Esophagus squamous epithelium (tissue), 5 donors: ENCODE measurements at regions not wholly inside any gene's neighbourhood (a gene's known extent, or its start where the extent isn't known, plus 50 kb on each side); places are given as distances from the start of the nearest gene placed in this dataset.
"Not testable (repeated sequence)": the region's sequence is repeated elsewhere in the genome, so short reads cannot be mapped to it uniquely, and the experiment has no call there.

Source experiments
- DNase-seq: peaks from one replicate; lab custom pipeline; 2025; lab: John Stamatoyannopoulos, UW
- H3K27ac ChIP-seq, 4 donors: fragments of 200-600 bp; sonication (generic); one replicate each; pipeline ENCODE4 v1.5.1; 2016 to 2019; ENCODE audit warnings: mild to moderate bottlenecking in 1 of 4
- H3K27me3 ChIP-seq, 4 donors: fragments of 200-600 bp; sonication (generic); 1 replicate in 3 of 4; 2 replicates in 1 of 4; pipeline versions ENCODE4 v1.5.1 to v1.6.0; 2017 to 2021; ENCODE audit warnings: antibody characterized with exemption in 1 of 4
- H3K36me3 ChIP-seq, 3 donors: fragments of 200-600 bp; sonication (generic); one replicate each; pipeline ENCODE4 v1.5.1; 2016 to 2019
- H3K4me1 ChIP-seq, 3 donors: fragments of 200-600 bp; sonication (generic); one replicate each; pipeline ENCODE4 v1.5.1; 2017 to 2019
- H3K4me3 ChIP-seq, 4 donors: fragments of 200-600 bp; sonication (generic); 1 replicate in 3 of 4; 2 replicates in 1 of 4; pipeline ENCODE4 v1.5.1; 2016 to 2019; ENCODE audit warnings: mild to moderate bottlenecking in 2 of 4, moderate library complexity in 1 of 4
- H3K9me3 ChIP-seq, 3 donors: fragments of 200-600 bp; sonication (generic); one replicate each; pipeline ENCODE4 v1.5.1; 2016 to 2019
- POLR2A ChIP-seq, 4 donors: fragments of 450-650 bp; IDR thresholded peaks; one replicate each; pipeline ENCODE4 v1.6.1; 2017; ENCODE audit warnings: antibody characterized with exemption in 4 of 4, mild to moderate bottlenecking in 4 of 4, moderate library complexity in 3 of 4
- WGBS, 2 donors: methylation state at CpG; one replicate each; pipeline ENCODE4 v1.1.5; 2018; 5-methylcytosine and 5-hydroxymethylcytosine counted together
- intact Hi-C: fragments of 100-400 bp; cut with DNase I; formaldehyde crosslinking; loops from one replicate; pipeline ENCODE4 v1.15.0; 2022
- TF ChIP-seq, protein P1 (sequence below), 6 experiments: fragments of 450-650 bp in 4 of 6; fragments of 200-600 bp in 2 of 6; sonication (generic) in 2 of 6; IDR thresholded peaks; one replicate each; pipeline ENCODE4 v1.5.1; 2016 to 2019; ENCODE audit warnings: antibody characterized with exemption in 6 of 6, mild to moderate bottlenecking in 4 of 6, moderate library complexity in 4 of 6
- donor health status: DM: yes; HTN: yes; CAD: no.

DNA sequence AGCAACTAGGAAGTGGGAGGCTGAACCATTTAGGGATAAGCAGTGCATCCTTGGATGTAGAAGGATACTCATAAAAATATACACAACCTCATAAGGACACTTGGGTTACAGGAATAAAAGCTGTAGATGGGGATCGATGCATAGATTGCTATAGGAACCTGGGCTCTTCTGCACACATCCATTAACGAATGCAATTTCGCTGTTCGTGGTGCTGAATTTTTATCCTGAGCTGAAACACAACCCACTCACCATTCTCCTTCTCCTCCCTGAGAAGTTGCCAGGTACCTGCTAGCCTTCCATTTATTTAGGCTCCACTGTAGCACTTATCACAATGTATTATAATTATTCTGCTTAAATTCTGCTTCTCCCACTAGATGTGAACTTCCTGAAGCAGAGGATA lies 320.6 kb upstream of the BRINP1 start:
- 14 to 15% methylated on average over 4 of the region's 4 CpGs for WGBS, 2 donors

DNA sequence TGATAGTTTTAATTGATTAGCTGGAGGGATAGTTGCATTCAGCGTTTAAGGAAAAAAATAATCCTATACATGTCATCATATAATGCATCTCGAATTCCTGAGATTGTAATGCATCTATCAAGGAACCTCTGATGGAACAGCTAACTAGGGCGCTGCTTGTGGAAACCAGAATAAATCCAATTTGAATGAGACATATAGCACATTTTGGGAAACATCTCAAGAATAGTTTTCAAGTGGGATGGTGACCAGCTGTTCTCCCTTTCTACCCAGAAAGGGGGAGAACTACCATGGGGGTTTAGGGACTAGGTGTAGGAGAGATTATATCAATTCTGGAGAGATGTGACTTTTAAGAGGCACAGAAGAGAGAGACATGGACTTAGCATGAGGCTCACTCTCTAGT lies 319.3 kb upstream of the BRINP1 start:
- no peaks in the 10 kb centered on the region for H3K4me1 ChIP-seq
- H3K27me3 ChIP-seq: no peaks in the 10 kb centered on the region
- no peaks in the 10 kb centered on the region for H3K36me3 ChIP-seq
- no peak overlapping the region for H3K4me3 ChIP-seq
- H3K27ac ChIP-seq: no peak overlapping the region
- WGBS, 2 donors: 44 to 66% methylated on average over 3 of the region's 3 CpGs
- no peak for DNase-seq
- TF ChIP-seq, protein P1, sequence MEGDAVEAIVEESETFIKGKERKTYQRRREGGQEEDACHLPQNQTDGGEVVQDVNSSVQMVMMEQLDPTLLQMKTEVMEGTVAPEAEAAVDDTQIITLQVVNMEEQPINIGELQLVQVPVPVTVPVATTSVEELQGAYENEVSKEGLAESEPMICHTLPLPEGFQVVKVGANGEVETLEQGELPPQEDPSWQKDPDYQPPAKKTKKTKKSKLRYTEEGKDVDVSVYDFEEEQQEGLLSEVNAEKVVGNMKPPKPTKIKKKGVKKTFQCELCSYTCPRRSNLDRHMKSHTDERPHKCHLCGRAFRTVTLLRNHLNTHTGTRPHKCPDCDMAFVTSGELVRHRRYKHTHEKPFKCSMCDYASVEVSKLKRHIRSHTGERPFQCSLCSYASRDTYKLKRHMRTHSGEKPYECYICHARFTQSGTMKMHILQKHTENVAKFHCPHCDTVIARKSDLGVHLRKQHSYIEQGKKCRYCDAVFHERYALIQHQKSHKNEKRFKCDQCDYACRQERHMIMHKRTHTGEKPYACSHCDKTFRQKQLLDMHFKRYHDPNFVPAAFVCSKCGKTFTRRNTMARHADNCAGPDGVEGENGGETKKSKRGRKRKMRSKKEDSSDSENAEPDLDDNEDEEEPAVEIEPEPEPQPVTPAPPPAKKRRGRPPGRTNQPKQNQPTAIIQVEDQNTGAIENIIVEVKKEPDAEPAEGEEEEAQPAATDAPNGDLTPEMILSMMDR (IDR thresholded peaks at IDR 0.05): no peak
- no peak for TF ChIP-seq POLR2A (IDR thresholded peaks at IDR 0.05)
- intact Hi-C loops: no loop called here
- no peaks in the 10 kb centered on the region for H3K9me3 ChIP-seq

More for the DNA sequence above, 320.6 kb upstream of the BRINP1 start:
- Histone ChIP-seq H3K9me3 (no peaks in the 10 kb centered on the region), H3K27ac (no peak overlapping the region), H3K4me1 (no peaks in the 10 kb centered on the region), H3K27me3 (no peaks in the 10 kb centered on the region), H3K4me3 (no peak overlapping the region), H3K36me3 (no peaks in the 10 kb centered on the region)
- intact Hi-C loops: no loop called here
- DNase-seq: no peak
- TF ChIP-seq, protein P1 (IDR thresholded peaks at IDR 0.05): no peak
- no peak for TF ChIP-seq POLR2A (IDR thresholded peaks at IDR 0.05)

DNA sequence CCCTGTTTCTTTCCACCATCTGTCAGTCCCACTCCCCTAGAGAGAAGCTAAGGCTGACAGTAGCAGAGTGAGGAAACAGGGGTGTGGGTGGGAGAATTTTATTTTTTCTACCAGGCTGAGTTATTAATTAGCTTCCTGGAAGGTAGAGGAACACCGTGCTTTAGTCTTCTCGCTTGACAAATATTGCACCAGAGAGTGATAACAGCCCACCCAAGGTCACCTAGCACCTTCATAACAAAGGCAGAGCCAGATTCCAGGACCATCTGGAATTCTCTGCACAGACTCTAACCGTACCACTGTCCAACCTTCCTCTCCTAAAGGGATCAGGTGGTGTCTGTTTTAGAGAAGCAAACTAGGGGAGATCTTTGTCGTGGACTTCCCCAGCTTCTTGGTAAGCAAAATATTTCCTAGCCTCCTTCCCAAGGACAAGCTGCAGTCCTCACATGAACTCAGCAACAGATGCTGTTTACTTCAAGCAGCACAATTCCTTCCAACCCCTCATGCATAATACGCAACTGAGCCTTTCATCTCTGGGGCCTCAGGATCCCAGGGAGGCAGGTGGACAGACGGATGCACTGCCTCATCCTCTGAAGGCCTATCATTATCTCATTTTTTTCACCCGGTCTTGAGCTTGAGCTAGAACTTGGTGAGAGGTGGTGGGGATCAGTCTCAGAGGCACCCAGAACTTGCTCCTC lies 308.7 kb upstream of the BRINP1 start:
- 60 to 65% methylated on average over 7 of the region's 7 CpGs for WGBS, 2 donors
- H3K4me3 ChIP-seq: no peak overlapping the region
- no peaks in the 10 kb centered on the region for H3K27me3 ChIP-seq
- intact Hi-C loops: no loop called here
- no peaks in the 10 kb centered on the region for H3K36me3 ChIP-seq
- H3K27ac ChIP-seq: no peak overlapping the region
- TF ChIP-seq POLR2A (IDR thresholded peaks at IDR 0.05): no peak
- TF ChIP-seq, protein P1 (IDR thresholded peaks at IDR 0.05): no peak
- H3K4me1 ChIP-seq: no peaks in the 10 kb centered on the region
- no peak for DNase-seq
- no peaks in the 10 kb centered on the region for H3K9me3 ChIP-seq

DNA sequence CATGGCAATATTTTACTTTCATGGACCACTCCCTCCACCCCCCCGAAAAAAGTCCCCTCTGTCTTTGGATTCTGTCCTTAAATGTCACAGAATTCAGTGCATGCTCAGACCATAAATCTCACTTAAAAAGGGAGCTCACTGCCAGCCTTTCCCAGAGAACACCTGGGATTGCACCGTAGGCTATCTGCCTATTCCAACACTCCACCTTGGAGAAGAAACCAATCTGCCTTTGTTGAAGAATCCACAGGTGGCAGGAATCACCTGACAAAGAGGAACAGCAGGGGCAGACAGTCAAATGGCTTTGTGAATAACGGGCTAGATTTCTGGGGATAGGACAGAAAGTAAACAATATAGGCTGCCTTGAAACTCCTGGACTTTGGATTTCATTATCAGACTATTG lies 306.7 kb upstream of the BRINP1 start:
- no peaks in the 10 kb centered on the region for H3K9me3 ChIP-seq
- no peak overlapping the region for H3K4me3 ChIP-seq
- H3K27ac ChIP-seq: no peak overlapping the region
- no peak for TF ChIP-seq POLR2A (IDR thresholded peaks at IDR 0.05)
- TF ChIP-seq, protein P1 (IDR thresholded peaks at IDR 0.05): no peak
- DNase-seq: no peak
- H3K27me3 ChIP-seq: no peaks in the 10 kb centered on the region
- no peaks in the 10 kb centered on the region for H3K4me1 ChIP-seq
- intact Hi-C loops: no loop called here
- 25 to 30% methylated on average over 3 of the region's 3 CpGs for WGBS, 2 donors
- no peaks in the 10 kb centered on the region for H3K36me3 ChIP-seq

DNA sequence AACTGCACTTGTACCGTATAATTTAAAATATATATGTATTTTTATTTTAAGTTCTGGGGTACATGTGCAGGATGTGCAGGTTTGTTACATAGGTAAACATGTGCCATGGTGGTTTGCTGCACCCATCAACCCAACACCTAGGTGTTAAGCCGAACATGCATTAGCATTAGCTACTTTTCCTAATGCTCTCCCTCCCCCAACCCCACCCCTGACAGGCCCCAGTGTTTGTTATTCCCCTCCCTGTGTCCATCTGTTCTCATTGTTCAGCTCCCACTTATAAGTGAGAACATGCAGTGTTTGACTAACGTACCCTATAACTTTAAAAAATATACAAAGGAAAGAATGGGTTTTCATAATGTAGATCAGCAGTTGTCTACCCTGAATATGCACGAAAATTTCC lies 303.5 kb upstream of the BRINP1 start:
- H3K4me3 ChIP-seq, intact Hi-C loops, DNase-seq: not testable (repeated sequence)

More for the DNA sequence above, 303.5 kb upstream of the BRINP1 start:
- H3K9me3 ChIP-seq, H3K27ac ChIP-seq, H3K27me3 ChIP-seq, H3K4me1 ChIP-seq, H3K36me3 ChIP-seq: not testable (repeated sequence)
- 52 to 56% methylated on average over 4 of the region's 4 CpGs for WGBS, 2 donors
